ENCODE measurements at regions not wholly inside any gene's neighbourhood (a gene's known extent, or its start where the extent isn't known, plus 50 kb on each side); places are given as distances from the start of the nearest gene placed in this dataset.

DNA sequence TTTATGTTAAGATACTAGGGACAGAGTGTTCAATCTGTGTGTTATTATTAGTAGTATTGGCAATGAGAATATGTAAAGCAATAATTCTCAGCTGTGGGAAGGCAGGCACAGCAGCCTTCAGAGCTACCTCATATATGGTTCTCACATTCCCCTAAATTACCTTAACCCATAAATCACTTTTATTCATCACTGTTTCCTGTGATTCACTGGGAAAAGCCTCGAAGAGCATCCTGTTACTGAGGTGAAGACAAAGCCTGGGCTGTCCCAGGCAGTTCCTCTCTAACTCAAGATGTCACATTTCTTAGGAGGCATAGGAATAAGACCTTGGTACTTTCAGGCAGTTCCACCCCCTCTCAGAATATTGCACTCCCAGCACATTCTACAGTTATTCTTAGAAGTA, 965.7 kb downstream of the NCAM2 start:
- TF ChIP-seq, protein P1, sequence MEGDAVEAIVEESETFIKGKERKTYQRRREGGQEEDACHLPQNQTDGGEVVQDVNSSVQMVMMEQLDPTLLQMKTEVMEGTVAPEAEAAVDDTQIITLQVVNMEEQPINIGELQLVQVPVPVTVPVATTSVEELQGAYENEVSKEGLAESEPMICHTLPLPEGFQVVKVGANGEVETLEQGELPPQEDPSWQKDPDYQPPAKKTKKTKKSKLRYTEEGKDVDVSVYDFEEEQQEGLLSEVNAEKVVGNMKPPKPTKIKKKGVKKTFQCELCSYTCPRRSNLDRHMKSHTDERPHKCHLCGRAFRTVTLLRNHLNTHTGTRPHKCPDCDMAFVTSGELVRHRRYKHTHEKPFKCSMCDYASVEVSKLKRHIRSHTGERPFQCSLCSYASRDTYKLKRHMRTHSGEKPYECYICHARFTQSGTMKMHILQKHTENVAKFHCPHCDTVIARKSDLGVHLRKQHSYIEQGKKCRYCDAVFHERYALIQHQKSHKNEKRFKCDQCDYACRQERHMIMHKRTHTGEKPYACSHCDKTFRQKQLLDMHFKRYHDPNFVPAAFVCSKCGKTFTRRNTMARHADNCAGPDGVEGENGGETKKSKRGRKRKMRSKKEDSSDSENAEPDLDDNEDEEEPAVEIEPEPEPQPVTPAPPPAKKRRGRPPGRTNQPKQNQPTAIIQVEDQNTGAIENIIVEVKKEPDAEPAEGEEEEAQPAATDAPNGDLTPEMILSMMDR (IDR thresholded peaks at IDR 0.05): no peak
- no peak for TF ChIP-seq POLR2AphosphoS5 (IDR thresholded peaks at IDR 0.05)

Measured in suprapubic skin (tissue), 3 donors.